Colonic mucosa (tissue), 4 donors: ENCODE measurements at regions not wholly inside any gene's neighbourhood (a gene's known extent, or its start where the extent isn't known, plus 50 kb on each side); places are given as distances from the start of the nearest gene placed in this dataset.

Experiments used
- DNase-seq: peaks from one replicate; pipeline ENCODE4 v3.0.0-alpha.2; 2020
- H3K27ac ChIP-seq: fragments of 200-600 bp; one replicate; pipeline ENCODE4 v1.8.0; 2021
- H3K27me3 ChIP-seq: fragments of 200-600 bp; one replicate; pipeline ENCODE4 v1.8.0; 2021
- H3K36me3 ChIP-seq: fragments of 200-600 bp; one replicate; pipeline ENCODE4 v1.8.0; 2021
- H3K4me1 ChIP-seq: fragments of 200-600 bp; one replicate; pipeline ENCODE4 v1.8.0; 2021; ENCODE audit warnings: mild to moderate bottlenecking
- H3K4me3 ChIP-seq: fragments of 200-600 bp; one replicate; pipeline ENCODE4 v1.8.0; 2021
- H3K9ac ChIP-seq, 2 donors: one replicate each; pipeline ENCODE4 v1.7.0; 2013; ENCODE audit warnings: control low read depth in 2 of 2, low read depth in 2 of 2, low read length in 2 of 2
- H3K9me3 ChIP-seq: fragments of 200-600 bp; one replicate; pipeline ENCODE4 v1.8.0; 2021
- CTCF ChIP-seq: fragments of 200-600 bp; IDR thresholded peaks from one replicate; pipeline ENCODE4 v1.8.0; 2022; ENCODE audit warnings: antibody characterized with exemption, mild to moderate bottlenecking
- intact Hi-C: fragments of 100-400 bp; cut with DNase I; formaldehyde crosslinking; loops from one replicate; pipeline ENCODE4 v1.14.1; 2022
- donor health status: healthy.
- donor health status: DM: no; HTN: no; CAD: no.
- donor health status: DM: no; HTN: no; CAD: no.

GRCh38 chr15:35757361-35757760 lies 211.4 kb upstream of the DPH6 start:
- Histone ChIP-seq H3K27ac (no peak overlapping the region), H3K4me1 (no peaks in the 10 kb centered on the region), H3K9me3 (no peaks in the 10 kb centered on the region), H3K4me3 (no peak overlapping the region), H3K36me3 (no peaks in the 10 kb centered on the region), H3K9ac (no peak overlapping the region), H3K27me3 (no peaks in the 10 kb centered on the region)
- DNase-seq, result no peak
- TF ChIP-seq CTCF, result no peak
- intact Hi-C loops, result no loop called here

GRCh38 chr15:35757765-35758164 lies 211.8 kb upstream of the DPH6 start:
- no peaks in the 10 kb centered on the region for H3K9me3 ChIP-seq
- H3K9ac ChIP-seq, result no peak overlapping the region
- H3K4me1 ChIP-seq, result no peaks in the 10 kb centered on the region
- H3K4me3 ChIP-seq, result no peak overlapping the region
- intact Hi-C loops, result no loop called here
- TF ChIP-seq CTCF, result no peak
- H3K36me3 ChIP-seq, result no peaks in the 10 kb centered on the region
- no peak for DNase-seq
- H3K27me3 ChIP-seq, result no peaks in the 10 kb centered on the region
- H3K27ac ChIP-seq, result no peak overlapping the region

GRCh38 chr15:35764661-35765519 lies 218.9 kb upstream of the DPH6 start:
- TF ChIP-seq CTCF, result no peak

GRCh38 chr15:35768949-35769348 lies 223.0 kb upstream of the DPH6 start:
- no peak for TF ChIP-seq CTCF
- Histone ChIP-seq H3K27me3 (no peaks in the 10 kb centered on the region), H3K9me3 (no peaks in the 10 kb centered on the region), H3K4me3 (no peak overlapping the region), H3K27ac (no peak overlapping the region), H3K36me3 (no peaks in the 10 kb centered on the region), H3K4me1 (no peaks in the 10 kb centered on the region), H3K9ac (no peak overlapping the region)
- intact Hi-C loops, result no loop called here
- DNase-seq, result no peak

More at GRCh38 chr15:35764661-35765519, 218.9 kb upstream of the DPH6 start:
- DNase-seq, result no peak
- H3K27me3 ChIP-seq, result no peaks in the 10 kb centered on the region
- H3K36me3 ChIP-seq, result no peaks in the 10 kb centered on the region
- H3K9me3 ChIP-seq, result no peaks in the 10 kb centered on the region
- no peaks in the 10 kb centered on the region for H3K4me1 ChIP-seq
- intact Hi-C loops, result no loop called here
- H3K4me3 ChIP-seq, result no peak overlapping the region
- no peak overlapping the region for H3K27ac ChIP-seq
- no peak overlapping the region for H3K9ac ChIP-seq

- intact Hi-C loops, result no loop called here
- TF ChIP-seq CTCF, result no peak
- no peaks in the 10 kb centered on the region for H3K4me1 ChIP-seq
Observed at GRCh38 chr15:35769656-35770055, 223.7 kb upstream of the DPH6 start.

More at GRCh38 chr15:35769656-35770055, 223.7 kb upstream of the DPH6 start:
- no peak overlapping the region for H3K4me3 ChIP-seq
- H3K36me3 ChIP-seq, result no peaks in the 10 kb centered on the region
- no peak overlapping the region for H3K9ac ChIP-seq
- no peaks in the 10 kb centered on the region for H3K27me3 ChIP-seq
- no peak overlapping the region for H3K27ac ChIP-seq
- DNase-seq, result no peak
- no peaks in the 10 kb centered on the region for H3K9me3 ChIP-seq
